ENCODE measurements at regions not wholly inside any gene's neighbourhood (a gene's known extent, or its start where the extent isn't known, plus 50 kb on each side); places are given as distances from the start of the nearest gene placed in this dataset.

GRCh38 chr3:24680214-24680967 lies 185.7 kb upstream of the THRB start:
- Histone ChIP-seq H3K4me3 (ENCODE audit: low read depth, low read length, poor library complexity, severe bottlenecking) (no peak overlapping the region), H3K27ac (ENCODE audit: low read depth, low read length, poor library complexity, severe bottlenecking) (no peak overlapping the region), H2AFZ (ENCODE audit: low read length) (no peak overlapping the region), H3K4me1 (ENCODE audit: insufficient read depth, low read length, poor library complexity, severe bottlenecking) (no peaks in the 10 kb centered on the region), H3K79me2 (ENCODE audit: insufficient read depth, low read depth, low read length) (no peaks in the 10 kb centered on the region), H3K9me2 (ENCODE audit: insufficient read depth, low read length) (no peaks in the 10 kb centered on the region), H3K9me3 (ENCODE audit: low read length) (no peaks in the 10 kb centered on the region), H3K4me2 (ENCODE audit: low read length) (no peak overlapping the region), H3K36me3 (ENCODE audit: insufficient read depth, low read length) (no peaks in the 10 kb centered on the region), H4K20me1 (ENCODE audit: insufficient read depth, low read length) (no peaks in the 10 kb centered on the region)
- BruUV-seq (replicated peaks): no TSS peak
- peak; percentile 51 for DNase-seq (ENCODE audit: low spot score)
- peak; percentile 95 for TF ChIP-seq CTCF (conservative IDR thresholded peaks at IDR 0.05; ENCODE audit: low read length)
- TF ChIP-seq EZH2phosphoT487 (IDR thresholded peaks at IDR 0.05; ENCODE audit: borderline replicate concordance, low read depth, low read length): no peak
- intact Hi-C loops (cut with micrococcal nuclease; ENCODE audit: unreplicated experiment): no loop called here
- ChIA-PET CTCF (ENCODE audit: unreplicated experiment) (no interaction called here), POLR2A (interaction anchor here (1.7 kb wide), 1 partner anchor 9 kb away, joined by 3 read pairs; no protein-coding TSS in a partner anchor)

- Histone ChIP-seq H4K20me1 (ENCODE audit: insufficient read depth, low read length) (no peaks in the 10 kb centered on the region), H3K9me2 (ENCODE audit: insufficient read depth, low read length) (no peaks in the 10 kb centered on the region), H3K27ac (ENCODE audit: low read depth, low read length, poor library complexity, severe bottlenecking) (no peak overlapping the region), H3K4me1 (ENCODE audit: insufficient read depth, low read length, poor library complexity, severe bottlenecking) (no peaks in the 10 kb centered on the region), H2AFZ (ENCODE audit: low read length) (no peak overlapping the region), H3K4me2 (ENCODE audit: low read length) (no peak overlapping the region), H3K9me3 (ENCODE audit: low read length) (no peaks in the 10 kb centered on the region), H3K36me3 (ENCODE audit: insufficient read depth, low read length) (no peaks in the 10 kb centered on the region), H3K79me2 (ENCODE audit: insufficient read depth, low read depth, low read length) (no peaks in the 10 kb centered on the region), H3K4me3 (ENCODE audit: low read depth, low read length, poor library complexity, severe bottlenecking) (no peak overlapping the region)
- ChIA-PET CTCF (ENCODE audit: unreplicated experiment) (no interaction called here), POLR2A (interaction anchor here (1.7 kb wide), 1 partner anchor 10 kb away, joined by 3 read pairs; no protein-coding TSS in a partner anchor)
- intact Hi-C loops (cut with micrococcal nuclease; ENCODE audit: unreplicated experiment): no loop called here
- BruUV-seq (replicated peaks): no TSS peak
- DNase-seq (ENCODE audit: low spot score): no peak
- TF ChIP-seq EZH2phosphoT487 (IDR thresholded peaks at IDR 0.05; ENCODE audit: borderline replicate concordance, low read depth, low read length) (no peak), CTCF (conservative IDR thresholded peaks at IDR 0.05; ENCODE audit: low read length) (no peak)
Measured at GRCh38 chr3:24682141-24682547, 187.5 kb upstream of the THRB start.

GRCh38 chr3:24683090-24683489 lies 188.4 kb upstream of the THRB start:
- Histone ChIP-seq H3K27ac (ENCODE audit: low read depth, low read length, poor library complexity, severe bottlenecking) (no peak overlapping the region), H3K36me3 (ENCODE audit: insufficient read depth, low read length) (no peaks in the 10 kb centered on the region), H4K20me1 (ENCODE audit: insufficient read depth, low read length) (no peaks in the 10 kb centered on the region), H3K9me2 (ENCODE audit: insufficient read depth, low read length) (no peaks in the 10 kb centered on the region), H3K4me2 (ENCODE audit: low read length) (no peak overlapping the region), H3K9me3 (ENCODE audit: low read length) (no peaks in the 10 kb centered on the region), H3K79me2 (ENCODE audit: insufficient read depth, low read depth, low read length) (no peaks in the 10 kb centered on the region), H2AFZ (ENCODE audit: low read length) (no peak overlapping the region), H3K4me1 (ENCODE audit: insufficient read depth, low read length, poor library complexity, severe bottlenecking) (no peaks in the 10 kb centered on the region), H3K4me3 (ENCODE audit: low read depth, low read length, poor library complexity, severe bottlenecking) (no peak overlapping the region)
- ChIA-PET CTCF (ENCODE audit: unreplicated experiment) (no interaction called here), POLR2A (no interaction called here)
- BruUV-seq (replicated peaks): no TSS peak
- intact Hi-C loops (cut with micrococcal nuclease; ENCODE audit: unreplicated experiment): no loop called here
- TF ChIP-seq EZH2phosphoT487 (IDR thresholded peaks at IDR 0.05; ENCODE audit: borderline replicate concordance, low read depth, low read length) (no peak), CTCF (conservative IDR thresholded peaks at IDR 0.05; ENCODE audit: low read length) (no peak)
- DNase-seq (ENCODE audit: low spot score): no peak

Data from OCI-LY7 (cell line).